ENCODE measurements at regions not wholly inside any gene's neighbourhood (a gene's known extent, or its start where the extent isn't known, plus 50 kb on each side); places are given as distances from the start of the nearest gene placed in this dataset.
"Not testable (repeated sequence)": the region's sequence is repeated elsewhere in the genome, so short reads cannot be mapped to it uniquely, and the experiment has no call there.

- DNase-seq (ENCODE audit: low read depth, low spot score) (no peak), FAIRE-seq (no peak)
- BruUV-seq (replicated peaks): no TSS peak
- Histone ChIP-seq H3K4me3 (replicated peaks in 1 of 3; ENCODE audit: insufficient read depth in 1 of 3, low read depth in 1 of 3, low read length in 3 of 3) (no peak overlapping the region), H3K79me2 (ENCODE audit: control insufficient read depth, insufficient read depth, low read length) (no peaks in the 10 kb centered on the region), H3K4me2 (ENCODE audit: insufficient read depth, low read length) (no peak overlapping the region), H3K27ac (ENCODE audit: insufficient read depth, low read depth, low read length) (no peak overlapping the region), H3K36me3 (ENCODE audit: control insufficient read depth in 2 of 2, extremely low read depth in 1 of 2, insufficient read depth in 2 of 2, low read length in 2 of 2) (no peaks in the 10 kb centered on the region), H3K4me1 (ENCODE audit: control insufficient read depth, extremely low read depth, insufficient read depth, low read length) (no peaks in the 10 kb centered on the region), H4K20me1 (replicated peaks; ENCODE audit: control insufficient read depth, extremely low read depth, insufficient read depth, low read length) (no peaks in the 10 kb centered on the region), H3K9me3 (replicated peaks; ENCODE audit: control insufficient read depth, insufficient read depth, low read length) (no peaks in the 10 kb centered on the region), H3K27me3 (ENCODE audit: control insufficient read depth in 2 of 2, insufficient read depth in 2 of 2, low read length in 2 of 2) (no peaks in the 10 kb centered on the region), H2AFZ (ENCODE audit: low read depth, low read length) (no peak overlapping the region), H3K9ac (replicated peaks; ENCODE audit: extremely low read depth, insufficient read depth, low read length) (no peak overlapping the region), H3K9me1 (replicated peaks; ENCODE audit: control insufficient read depth, extremely low read depth, insufficient read depth, low read length) (no peaks in the 10 kb centered on the region)
- intact Hi-C loops (cut with micrococcal nuclease): no loop called here
- CTCF ChIA-PET: no interaction called here
- dilution Hi-C loops (cut with MboI; ENCODE audit: extremely low pct_ligation_motif_present, low sequenced_read_pairs): no loop called here
- TF ChIP-seq FOS (IDR thresholded peaks at IDR 0.05; ENCODE audit: borderline replicate concordance, insufficient read depth, low read length) (no peak), EZH2 (IDR thresholded peaks at IDR 0.05; ENCODE audit: borderline replicate concordance, low read depth, low read length, severe bottlenecking) (no peak), GATA2 (IDR thresholded peaks at IDR 0.05; ENCODE audit: insufficient read depth, insufficient read length, low read depth, low read length) (no peak)
- POLR2A ChIA-PET: no interaction called here
These were observed 1248.7 kb downstream of the FSCB start for GRCh38 chr14:43258396-43258795.

- H3K4me2 ChIP-seq (ENCODE audit: insufficient read depth, low read length); H4K20me1 ChIP-seq (replicated peaks; ENCODE audit: control insufficient read depth, extremely low read depth, insufficient read depth, low read length); intact Hi-C loops (cut with micrococcal nuclease); H3K9ac ChIP-seq (replicated peaks; ENCODE audit: extremely low read depth, insufficient read depth, low read length); CTCF ChIA-PET; H3K36me3 ChIP-seq (ENCODE audit: control insufficient read depth in 2 of 2, extremely low read depth in 1 of 2, insufficient read depth in 2 of 2, low read length in 2 of 2); H3K9me1 ChIP-seq (replicated peaks; ENCODE audit: control insufficient read depth, extremely low read depth, insufficient read depth, low read length); FAIRE-seq; dilution Hi-C loops (cut with MboI; ENCODE audit: extremely low pct_ligation_motif_present, low sequenced_read_pairs); DNase-seq (ENCODE audit: low read depth, low spot score); H3K4me3 ChIP-seq (replicated peaks in 1 of 3; ENCODE audit: insufficient read depth in 1 of 3, low read depth in 1 of 3, low read length in 3 of 3); H3K27me3 ChIP-seq (ENCODE audit: control insufficient read depth in 2 of 2, insufficient read depth in 2 of 2, low read length in 2 of 2); H3K79me2 ChIP-seq (ENCODE audit: control insufficient read depth, insufficient read depth, low read length); BruUV-seq (replicated peaks); POLR2A ChIA-PET; H3K27ac ChIP-seq (ENCODE audit: insufficient read depth, low read depth, low read length); H3K4me1 ChIP-seq (ENCODE audit: control insufficient read depth, extremely low read depth, insufficient read depth, low read length); H3K9me3 ChIP-seq (replicated peaks; ENCODE audit: control insufficient read depth, insufficient read depth, low read length); H2AFZ ChIP-seq (ENCODE audit: low read depth, low read length): not testable (repeated sequence)
These were observed 1250.1 kb downstream of the FSCB start for GRCh38 chr14:43256996-43257395.

Measured in endothelial cell of umbilical vein (primary cell).